D721Med (cell line): ENCODE measurements at regions not wholly inside any gene's neighbourhood (a gene's known extent, or its start where the extent isn't known, plus 50 kb on each side); places are given as distances from the start of the nearest gene placed in this dataset.

Experiments
- DNase-seq: peaks from one replicate; pipeline ENCODE4 v3.0.0; 2011; ENCODE audit warnings: low spot score; ENCODE audit not compliant: insufficient read length
- FAIRE-seq: peaks from 2 replicates; lab custom pipeline; 2011; peaks lifted over from hg19 to GRCh38; lab: Jason Lieb, UNC
- CTCF ChIP-seq: IDR thresholded peaks from 2 replicates; pipeline ENCODE4 v1.5.1; 2012; ENCODE audit warnings: mild to moderate bottlenecking, control low read depth; ENCODE audit not compliant: insufficient read depth; ENCODE audit errors: missing control alignments

GRCh38 chr5:159385536-159385935 is 55.2 kb upstream of the IL12B start:
- no peak for DNase-seq
- no peak for TF ChIP-seq CTCF
- no peak for FAIRE-seq

- DNase-seq, result no peak
- no peak for TF ChIP-seq CTCF
- FAIRE-seq, result no peak
Measured at GRCh38 chr5:159386028-159386711, 55.9 kb upstream of the IL12B start.

GRCh38 chr5:159392871-159393270 is 62.6 kb upstream of the IL12B start:
- no peak for FAIRE-seq
- TF ChIP-seq CTCF, result no peak

GRCh38 chr5:159393854-159394274 is 63.6 kb upstream of the IL12B start:
- DNase-seq, result no peak
- TF ChIP-seq CTCF, result no peak
- no peak for FAIRE-seq

More at GRCh38 chr5:159392871-159393270, 62.6 kb upstream of the IL12B start:
- DNase-seq, result no peak

- TF ChIP-seq CTCF, result no peak
- DNase-seq (no peak), FAIRE-seq (no peak)
Measured at GRCh38 chr5:159395202-159395601, 64.9 kb upstream of the IL12B start.

- no peak for FAIRE-seq
- TF ChIP-seq CTCF, result no peak
- DNase-seq, result no peak
Measured at GRCh38 chr5:159398936-159399335, 68.6 kb upstream of the IL12B start.

GRCh38 chr5:159400476-159400875 is 70.2 kb upstream of the IL12B start:
- FAIRE-seq, result no peak
- DNase-seq, result no peak
- TF ChIP-seq CTCF, result no peak
